HEK293T (cell line): ENCODE measurements at regions not wholly inside any gene's neighbourhood (a gene's known extent, or its start where the extent isn't known, plus 50 kb on each side); places are given as distances from the start of the nearest gene placed in this dataset.

Source experiments
- CTCF ChIA-PET: fragments of 350-600 bp; formaldehyde crosslinking; extraction: SDS; loops from one replicate; lab custom pipeline; 2021; ENCODE audit warnings: antibody characterized with exemption, inconsistent platforms; lab: Yijun Ruan, JAX
- POLR2A ChIA-PET: fragments of 350-600 bp; formaldehyde crosslinking; extraction: SDS; loops from one replicate; lab custom pipeline; 2020; ENCODE audit warnings: antibody characterized with exemption, inconsistent platforms; lab: Yijun Ruan, JAX
- DNase-seq: peaks from one replicate; pipeline ENCODE4 v3.0.0; 2012; ENCODE audit warnings: mixed read lengths; ENCODE audit errors: extremely low spot score
- ARNT ChIP-seq: fragments of 450-650 bp; IDR thresholded peaks from 2 replicates; pipeline ENCODE4 v1.6.1; 2017; ENCODE audit warnings: mild to moderate bottlenecking
- BHLHE40 ChIP-seq: fragments of 450-650 bp; IDR thresholded peaks from 2 replicates; pipeline ENCODE4 v1.6.1; 2016; ENCODE audit warnings: mild to moderate bottlenecking, moderate library complexity, borderline replicate concordance
- CTBP1 ChIP-seq: fragments of 450-650 bp; IDR thresholded peaks from 2 replicates; pipeline ENCODE4 v1.6.1; 2016; ENCODE audit warnings: borderline replicate concordance
- ELF4 ChIP-seq: fragments of 450-650 bp; IDR thresholded peaks from 2 replicates; pipeline ENCODE4 v1.6.1; 2017; ENCODE audit warnings: antibody characterized with exemption
- FOXA1 ChIP-seq: fragments of 450-650 bp; IDR thresholded peaks from 2 replicates; pipeline ENCODE4 v1.6.1; 2016; ENCODE audit warnings: mild to moderate bottlenecking
- FOXK2 ChIP-seq: fragments of 450-650 bp; IDR thresholded peaks from 2 replicates; pipeline ENCODE4 v1.6.1; 2016; ENCODE audit warnings: mild to moderate bottlenecking
- FOXM1 ChIP-seq: fragments of 450-650 bp; IDR thresholded peaks from 2 replicates; pipeline ENCODE4 v1.6.1; 2017; ENCODE audit warnings: mild to moderate bottlenecking, borderline replicate concordance
- HDGF ChIP-seq: fragments of 450-650 bp; IDR thresholded peaks from 2 replicates; pipeline ENCODE4 v1.6.1; 2017; ENCODE audit warnings: antibody characterized with exemption, borderline replicate concordance
- L3MBTL2 ChIP-seq: fragments of 450-650 bp; conservative IDR thresholded peaks from 2 replicates; pipeline ENCODE4 v1.6.1; 2016; ENCODE audit warnings: mild to moderate bottlenecking
- LEF1 ChIP-seq: fragments of 450-650 bp; IDR thresholded peaks from 2 replicates; pipeline ENCODE4 v1.6.1; 2017; ENCODE audit warnings: mild to moderate bottlenecking, borderline replicate concordance
- NFRKB ChIP-seq: fragments of 450-650 bp; IDR thresholded peaks from 2 replicates; pipeline ENCODE4 v1.6.1; 2016; ENCODE audit warnings: mild to moderate bottlenecking, moderate library complexity
- PKNOX1 ChIP-seq: fragments of 450-650 bp; IDR thresholded peaks from 2 replicates; pipeline ENCODE4 v1.6.1; 2016
- SP1 ChIP-seq: fragments of 450-650 bp; IDR thresholded peaks from 2 replicates; pipeline ENCODE4 v1.6.1; 2017
- SUZ12 ChIP-seq: fragments of 450-650 bp; IDR thresholded peaks from 2 replicates; pipeline ENCODE4 v1.6.1; 2016; ENCODE audit warnings: mild to moderate bottlenecking
- TARDBP ChIP-seq: fragments of 450-650 bp; IDR thresholded peaks from 2 replicates; pipeline ENCODE4 v1.6.1; 2016
- ZNF384 ChIP-seq: fragments of 450-650 bp; IDR thresholded peaks from 2 replicates; pipeline ENCODE4 v1.6.1; 2016

DNA sequence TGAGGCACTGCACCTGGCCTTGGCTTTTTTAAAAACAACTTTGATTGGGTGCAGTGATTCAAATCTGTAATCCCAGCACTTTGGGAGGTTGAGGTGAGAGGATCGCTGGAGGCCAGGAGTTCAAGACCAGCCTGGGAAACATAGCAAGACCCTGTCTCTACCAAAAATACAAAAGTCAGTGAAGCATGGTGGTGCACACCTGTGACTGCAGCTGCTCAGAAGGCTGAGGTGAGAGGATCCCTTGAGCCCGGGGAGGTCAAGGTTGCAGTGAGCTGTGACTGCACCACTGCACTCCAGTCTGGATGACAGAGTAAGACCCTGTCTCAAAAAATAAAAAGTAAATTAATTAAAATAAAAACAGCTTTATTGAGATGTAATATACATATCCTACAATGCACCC is 84.9 kb downstream of the NPTX2 start:
- ChIA-PET CTCF (no interaction called here), POLR2A (no interaction called here)
- TF ChIP-seq SUZ12 (no peak), CTBP1 (no peak)

GRCh38 chr7:98703916-98704315 is 86.8 kb downstream of the NPTX2 start:
- TF ChIP-seq L3MBTL2 (no peak), FOXA1 (no peak)
- ChIA-PET CTCF (no interaction called here), POLR2A (no interaction called here)
- DNase-seq = no peak

More for the DNA sequence above, 84.9 kb downstream of the NPTX2 start:
- DNase-seq = no peak

DNA sequence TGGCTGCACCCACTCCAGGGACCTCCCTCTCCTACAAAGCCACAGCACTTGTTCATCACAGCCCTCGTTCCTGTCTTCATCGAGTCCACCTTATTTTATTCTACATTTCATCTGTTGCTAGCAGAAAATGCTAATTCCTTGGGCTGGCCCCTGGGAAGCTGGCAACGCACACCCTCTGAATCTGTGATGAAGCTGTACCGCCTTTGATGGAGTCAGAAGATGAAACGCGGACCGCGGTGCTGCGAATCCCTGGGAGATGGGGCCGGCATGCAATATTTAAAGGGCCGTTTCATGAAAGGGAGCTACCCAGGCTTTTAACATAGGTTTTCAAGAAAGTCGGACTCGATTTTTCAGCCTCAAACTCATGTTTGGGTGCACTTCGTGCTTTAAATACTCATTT is 88.5 kb downstream of the NPTX2 start:
- DNase-seq = no peak
- ChIA-PET POLR2A (no interaction called here), CTCF (no interaction called here)

GRCh38 chr7:98707076-98707475 is 90.0 kb downstream of the NPTX2 start:
- no peak for TF ChIP-seq BHLHE40
- TF ChIP-seq FOXA1 = no peak
- TF ChIP-seq HDGF = no peak
- no peak for TF ChIP-seq PKNOX1
- TF ChIP-seq FOXM1 = no peak
- no peak for TF ChIP-seq CTBP1
- no peak for TF ChIP-seq FOXK2
- TF ChIP-seq NFRKB = no peak
- TF ChIP-seq ELF4 = no peak
- TF ChIP-seq LEF1 = no peak
- no peak for TF ChIP-seq SUZ12
- TF ChIP-seq TARDBP = no peak
- no peak for TF ChIP-seq L3MBTL2
- no peak for TF ChIP-seq ZNF384
- POLR2A ChIA-PET = no interaction called here
- DNase-seq = no peak
- CTCF ChIA-PET = interaction anchor here (0.6 kb wide), 1 partner anchor 56 kb away, joined by 3 read pairs; no protein-coding TSS in a partner anchor

More for the DNA sequence above, 88.5 kb downstream of the NPTX2 start:
- TF ChIP-seq L3MBTL2 (no peak), FOXA1 (no peak), FOXM1 (no peak), FOXK2 (no peak), ELF4 (no peak), BHLHE40 (no peak), SP1 (no peak), CTBP1 (no peak), ARNT (no peak), SUZ12 (no peak), PKNOX1 (no peak), TARDBP (no peak), LEF1 (no peak), NFRKB (no peak), ZNF384 (no peak), HDGF (no peak)

- POLR2A ChIA-PET = no interaction called here
- CTCF ChIA-PET = interaction anchor here (0.9 kb wide), 1 partner anchor 33 kb away, joined by 3 read pairs; no protein-coding TSS in a partner anchor
- TF ChIP-seq NFRKB (no peak), TARDBP (no peak), SUZ12 (no peak), FOXK2 (no peak), BHLHE40 (no peak), SP1 (no peak)
- DNase-seq = no peak
These were observed 94.9 kb downstream of the NPTX2 start for GRCh38 chr7:98711945-98712344.

DNA sequence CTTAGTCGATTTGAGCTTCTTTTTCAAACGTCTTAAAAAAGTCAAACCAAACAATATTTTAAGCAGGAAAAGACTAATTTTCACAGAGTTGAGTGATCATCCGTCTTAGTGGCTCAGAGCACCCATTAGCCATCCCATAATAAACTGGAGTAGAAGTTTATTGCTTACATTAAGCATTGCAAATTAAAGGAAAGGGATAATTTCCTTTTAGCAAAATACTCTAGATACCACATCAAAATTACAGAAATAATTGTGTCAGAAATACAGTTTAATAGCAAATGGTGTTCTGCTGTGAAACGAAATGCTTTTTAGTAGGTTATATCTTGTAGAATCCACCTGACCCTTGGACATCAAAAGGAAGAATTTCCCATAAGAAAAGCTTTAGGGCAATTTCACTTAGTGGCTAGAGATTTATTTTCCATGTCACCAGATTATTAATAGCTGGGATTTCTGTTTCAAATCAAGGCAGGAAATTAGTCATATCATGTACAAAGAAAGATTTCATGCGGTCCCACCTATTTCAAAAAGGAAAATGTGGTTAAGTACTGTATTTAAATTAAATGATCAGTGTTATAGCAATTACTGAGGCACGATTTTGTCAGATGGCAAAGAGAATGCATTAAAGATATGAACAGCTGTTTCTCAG is 96.2 kb downstream of the NPTX2 start:
- no peak for TF ChIP-seq ZNF384
- no peak for TF ChIP-seq HDGF
- TF ChIP-seq NFRKB = no peak
- no peak for TF ChIP-seq ARNT
- TF ChIP-seq SUZ12 = no peak
- no peak for DNase-seq
- POLR2A ChIA-PET = no interaction called here
- CTCF ChIA-PET = no interaction called here

- POLR2A ChIA-PET = no interaction called here
- CTCF ChIA-PET = no interaction called here
- TF ChIP-seq LEF1 (no peak), CTBP1 (no peak), BHLHE40 (no peak), SUZ12 (no peak), NFRKB (no peak), HDGF (no peak), SP1 (no peak), L3MBTL2 (no peak), FOXA1 (no peak), PKNOX1 (no peak), FOXK2 (no peak), TARDBP (no peak), ARNT (no peak), ZNF384 (no peak), ELF4 (no peak), FOXM1 (no peak)
- DNase-seq = no peak
These were observed 102.3 kb downstream of the NPTX2 start for GRCh38 chr7:98719396-98719795.
